ENCODE measurements at regions not wholly inside any gene's neighbourhood (a gene's known extent, or its start where the extent isn't known, plus 50 kb on each side); places are given as distances from the start of the nearest gene placed in this dataset.
"Not testable (repeated sequence)": the region's sequence is repeated elsewhere in the genome, so short reads cannot be mapped to it uniquely, and the experiment has no call there.

DNA sequence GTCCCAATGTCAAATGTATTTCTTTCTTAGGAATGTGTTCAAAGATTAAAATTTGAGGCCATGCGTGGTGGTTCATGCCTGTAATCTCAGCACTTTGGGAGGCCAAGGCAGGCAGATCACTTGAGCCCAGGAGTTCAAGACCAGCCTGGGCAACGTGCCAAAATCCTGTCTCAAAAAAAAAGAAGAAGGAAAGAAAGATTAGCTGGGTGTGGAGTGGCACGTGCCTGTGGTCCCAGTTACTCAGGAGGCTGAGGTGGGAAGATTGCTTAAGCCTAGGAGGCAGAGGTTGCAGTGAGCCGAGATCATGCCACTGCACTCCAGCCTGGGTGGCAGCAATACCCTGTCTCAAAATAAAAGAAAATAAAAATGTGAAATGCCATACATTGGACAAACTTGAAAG lies 117.5 kb upstream of the SPATA31C2 start:
- BruUV-seq (replicated peaks); H4K20me1 ChIP-seq (ENCODE audit: insufficient read depth); intact Hi-C loops (cut with micrococcal nuclease); H3K36me3 ChIP-seq (ENCODE audit: control insufficient read depth in 1 of 2, insufficient read depth in 2 of 2, low read length in 2 of 2); H3K4me1 ChIP-seq (ENCODE audit: control insufficient read depth in 1 of 2, insufficient read depth in 2 of 2, low read length in 2 of 2); H3K9me2 ChIP-seq (ENCODE audit: insufficient read depth); H3K9me3 ChIP-seq (ENCODE audit: control insufficient read depth in 1 of 2, insufficient read depth in 1 of 2, low read depth in 1 of 2, low read length in 2 of 2); POLR2A ChIA-PET; ATAC-seq; H3K79me2 ChIP-seq (ENCODE audit: insufficient read depth, low read length); H2AFZ ChIP-seq (ENCODE audit: low read depth, low read length, poor library complexity, severe bottlenecking); H3K27ac ChIP-seq (ENCODE audit: low read depth, low read length); H3K4me2 ChIP-seq (ENCODE audit: low read length); CTCF ChIA-PET; DNase-seq (ENCODE audit: low read depth, low spot score); H3K9ac ChIP-seq (ENCODE audit: low read length); H3K4me3 ChIP-seq (replicated peaks in 1 of 2; ENCODE audit: low read depth in 1 of 2, low read length in 2 of 2); H3K27me3 ChIP-seq (ENCODE audit: insufficient read depth, low read length): not testable (repeated sequence)
- TF ChIP-seq MAX (IDR thresholded peaks at IDR 0.05) = 0 out of 2 replicates have a peak, but pooled peaks have one; percentile 14
- RAD21 ChIA-PET (ENCODE audit: low non-redundant PET in 1 of 2, low total read pairs in 2 of 2, uncharacterized antibody in 2 of 2, unreplicated experiment in 2 of 2) = interaction anchor here in 1 of 2 experiments (0.7 kb wide), 1 partner anchor 56 kb away, joined by 3 read pairs; no protein-coding TSS in a partner anchor

GRCh38 chr9:88251903-88252302 lies 113.6 kb upstream of the SPATA31C2 start:
- ATAC-seq (no peak), DNase-seq (ENCODE audit: low read depth, low spot score) (no peak)
- ChIA-PET POLR2A (no interaction called here), CTCF (no interaction called here), RAD21 (ENCODE audit: low non-redundant PET in 1 of 2, low total read pairs in 2 of 2, uncharacterized antibody in 2 of 2, unreplicated experiment in 2 of 2) (no interaction called here)
- Histone ChIP-seq H3K4me1 (ENCODE audit: control insufficient read depth in 1 of 2, insufficient read depth in 2 of 2, low read length in 2 of 2) (no peaks in the 10 kb centered on the region), H3K4me3 (replicated peaks in 1 of 2; ENCODE audit: low read depth in 1 of 2, low read length in 2 of 2) (no peak overlapping the region), H2AFZ (ENCODE audit: low read depth, low read length, poor library complexity, severe bottlenecking) (no peak overlapping the region), H3K9me2 (ENCODE audit: insufficient read depth) (no peaks in the 10 kb centered on the region), H3K4me2 (ENCODE audit: low read length) (no peak overlapping the region), H3K9ac (ENCODE audit: low read length) (no peak overlapping the region), H3K79me2 (ENCODE audit: insufficient read depth, low read length) (no peaks in the 10 kb centered on the region), H3K36me3 (ENCODE audit: control insufficient read depth in 1 of 2, insufficient read depth in 2 of 2, low read length in 2 of 2) (no peaks in the 10 kb centered on the region), H3K27ac (ENCODE audit: low read depth, low read length) (no peak overlapping the region), H3K27me3 (ENCODE audit: insufficient read depth, low read length) (no peaks in the 10 kb centered on the region), H4K20me1 (ENCODE audit: insufficient read depth) (no peaks in the 10 kb centered on the region), H3K9me3 (ENCODE audit: control insufficient read depth in 1 of 2, insufficient read depth in 1 of 2, low read depth in 1 of 2, low read length in 2 of 2) (no peaks in the 10 kb centered on the region; a peak in 1 of 4 replicates)
- intact Hi-C loops (cut with micrococcal nuclease) = no loop called here
- TF ChIP-seq ELF1 (IDR thresholded peaks at IDR 0.05; ENCODE audit: borderline replicate concordance, low read depth) = no peak
- TF ChIP-seq EGR1 (IDR thresholded peaks at IDR 0.05; ENCODE audit: low read depth) = no peak
- no peak for TF ChIP-seq POLR2A (IDR thresholded peaks at IDR 0.05; ENCODE audit: borderline replicate concordance, extremely low read depth, insufficient read depth, insufficient read length)
- TF ChIP-seq CBX3 (IDR thresholded peaks at IDR 0.05; ENCODE audit: low read depth) = no peak
- BruUV-seq (replicated peaks) = no TSS peak
